Left kidney (tissue), 1 donor: ENCODE measurements at regions not wholly inside any gene's neighbourhood (a gene's known extent, or its start where the extent isn't known, plus 50 kb on each side); places are given as distances from the start of the nearest gene placed in this dataset.
A peak's percentile ranks its signal among the peaks of the same experiment; 100 is the strongest.

Source experiments
- DNase-seq: peaks from one replicate; pipeline ENCODE4 v3.0.0-alpha.2; 2013

- no peak for DNase-seq
Observed at GRCh38 chr11:15815246-15816195, 540.8 kb downstream of the SOX6 start.

DNA sequence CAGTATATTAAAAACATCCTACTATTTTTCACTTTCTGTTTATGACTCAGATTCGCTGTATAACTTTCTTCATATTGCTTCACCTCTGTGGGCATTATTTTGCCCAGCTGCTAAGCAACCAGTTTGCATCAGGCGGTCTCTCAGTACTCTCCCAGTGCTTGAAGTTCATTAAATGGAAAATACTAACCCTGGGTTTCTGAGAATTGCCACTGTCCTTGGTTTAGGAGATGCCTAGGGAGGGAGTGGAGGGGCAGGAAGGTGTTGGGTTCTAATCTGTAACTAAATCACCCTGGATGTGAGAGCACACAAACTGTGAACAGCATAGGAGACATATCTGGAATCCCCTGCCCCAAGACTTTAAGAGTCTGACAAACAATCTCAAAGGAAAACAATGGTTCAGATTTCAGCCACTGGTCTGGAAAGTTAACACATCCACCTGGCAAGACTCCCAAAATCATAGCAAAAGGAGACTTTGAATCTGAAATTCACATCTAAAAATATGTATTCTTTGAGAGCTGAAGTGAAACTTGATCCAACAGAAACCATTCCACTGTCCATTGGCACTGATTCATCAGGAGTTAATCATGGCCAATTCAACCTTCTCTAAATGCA lies 540.0 kb downstream of the SOX6 start:
- peak; percentile 37 for DNase-seq

DNA sequence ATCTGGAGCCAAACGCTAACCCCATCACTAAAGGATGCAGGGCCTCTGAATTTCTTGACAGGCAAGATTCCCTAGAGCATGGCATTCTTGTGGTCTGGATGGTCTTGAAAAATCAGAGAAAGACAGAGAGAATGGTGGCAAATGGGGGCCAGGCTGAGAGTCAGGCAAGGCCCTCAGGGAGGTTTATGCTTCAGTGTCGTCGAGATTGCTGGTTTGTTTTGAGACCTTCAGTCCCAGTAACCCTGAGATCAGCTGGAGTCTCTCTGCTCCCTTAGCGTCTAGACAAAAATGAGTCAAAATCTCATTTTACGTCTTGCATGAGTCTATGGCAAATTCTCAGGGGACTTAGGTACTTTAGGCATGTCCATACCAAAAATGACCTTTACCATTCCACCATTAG lies 539.3 kb downstream of the SOX6 start:
- no peak for DNase-seq

DNA sequence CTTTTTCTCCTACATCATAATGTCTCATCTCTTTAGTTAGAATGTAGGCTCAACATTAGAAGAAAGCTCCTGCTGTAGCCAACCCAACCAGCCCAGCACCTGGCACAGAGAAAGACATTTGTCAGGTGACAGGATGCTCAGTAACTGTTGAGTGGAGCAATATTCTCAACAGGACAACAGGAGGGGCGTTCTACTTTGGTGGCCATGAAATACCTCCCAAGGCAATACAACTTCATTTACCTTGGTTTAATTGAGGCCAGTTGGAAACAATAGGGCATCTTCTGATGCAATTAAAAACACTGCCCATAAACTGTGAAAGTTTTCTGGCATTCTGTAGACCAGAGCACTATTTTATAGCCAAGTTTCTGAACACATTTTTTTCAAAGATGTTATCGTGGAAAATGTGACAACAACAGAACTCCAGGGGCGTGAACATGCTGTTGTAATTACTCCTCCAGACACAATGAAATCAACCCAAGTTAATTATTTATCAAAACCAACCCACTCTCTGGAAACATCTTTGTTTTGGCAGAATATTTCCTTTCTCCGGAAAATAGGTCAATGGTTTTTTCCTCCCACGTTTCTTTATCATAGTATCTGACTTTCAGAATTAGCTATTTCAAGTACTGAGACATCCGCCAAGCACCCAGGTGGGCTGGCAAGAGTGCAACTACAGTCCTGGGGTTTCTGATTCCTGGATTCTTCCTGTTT lies 538.1 kb downstream of the SOX6 start:
- DNase-seq = no peak

DNA sequence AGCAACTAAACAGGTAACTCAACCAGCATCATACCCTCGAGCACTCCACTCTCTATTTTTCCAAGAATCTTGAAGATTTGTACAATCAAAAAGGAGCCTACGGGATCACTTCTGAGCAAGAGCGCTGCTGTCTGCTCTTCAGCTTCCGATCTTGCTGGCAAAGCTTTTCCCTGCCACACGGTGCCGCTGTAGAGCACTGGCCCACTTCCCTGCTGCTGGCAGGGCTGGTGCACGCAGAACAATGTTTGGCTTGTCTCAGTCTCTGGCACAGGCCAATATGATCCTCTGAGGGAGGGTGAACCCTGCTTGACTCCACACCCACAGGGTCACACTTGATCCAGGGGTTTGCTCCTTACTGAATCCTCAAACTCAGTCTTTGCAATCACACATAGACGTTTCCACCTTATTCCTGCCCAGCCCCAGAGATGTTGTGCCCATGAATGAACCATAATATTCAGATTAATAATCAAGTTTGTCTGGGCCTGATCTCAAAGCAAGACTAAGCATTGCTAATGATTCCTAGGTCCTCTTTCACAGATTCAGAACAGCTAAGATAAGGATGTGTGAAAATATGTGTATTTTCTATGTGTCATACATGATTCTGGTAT lies 536.6 kb downstream of the SOX6 start:
- no peak for DNase-seq

DNA sequence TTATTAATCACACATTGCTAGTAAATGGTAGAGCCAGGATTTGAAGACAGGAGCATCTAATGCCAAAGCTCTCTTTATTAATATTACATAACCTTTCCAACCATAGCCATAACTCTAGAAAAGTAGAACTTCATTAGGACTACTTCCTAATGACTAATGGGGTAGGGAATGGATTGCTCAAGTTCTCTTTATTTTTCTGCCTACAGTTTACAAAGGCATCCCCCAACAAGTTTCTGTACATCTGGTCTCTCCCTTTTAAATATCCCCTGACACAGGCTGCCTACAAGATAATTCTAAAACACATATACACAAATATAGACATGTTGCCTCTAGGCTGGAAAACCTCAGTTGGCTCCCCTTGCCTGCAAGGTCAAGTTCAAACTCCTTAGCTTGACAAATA lies 534.9 kb downstream of the SOX6 start:
- DNase-seq = no peak

GRCh38 chr11:15824060-15824459 lies 532.3 kb downstream of the SOX6 start:
- no peak for DNase-seq

DNA sequence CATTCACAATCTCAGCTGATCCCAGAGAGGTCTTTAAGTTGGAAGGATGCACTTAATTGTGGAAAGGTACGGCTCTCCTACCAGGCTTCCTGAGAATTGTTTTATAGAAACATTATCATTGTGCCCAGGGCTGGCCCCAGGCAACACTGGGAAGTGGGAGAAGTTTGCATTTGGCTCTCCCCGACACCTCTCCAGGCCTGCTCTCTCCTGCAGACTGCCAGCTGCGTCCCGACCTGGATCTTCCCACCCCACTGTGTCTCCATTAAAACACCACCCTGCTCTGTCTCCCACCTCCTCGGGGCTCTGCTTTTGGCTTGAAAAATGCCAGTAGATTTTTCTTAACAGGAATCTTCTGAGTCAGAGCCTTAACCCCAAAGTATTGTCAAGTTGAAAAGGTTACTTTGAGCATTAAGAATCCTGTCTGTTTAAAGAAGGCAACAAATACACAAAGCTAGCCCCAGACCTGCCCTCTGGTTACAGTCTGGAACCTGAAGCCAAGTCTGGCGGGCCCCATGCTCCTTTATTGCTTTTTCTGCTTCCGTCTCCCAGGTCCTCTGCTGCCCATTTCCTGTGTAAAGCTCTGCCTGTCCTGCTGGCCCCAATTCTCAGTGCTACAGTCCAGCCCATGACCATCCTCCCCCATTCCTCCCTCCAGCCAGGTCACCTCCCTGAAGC lies 530.2 kb downstream of the SOX6 start:
- no peak for DNase-seq

GRCh38 chr11:15826826-15827225 lies 529.5 kb downstream of the SOX6 start:
- no peak for DNase-seq

- no peak for DNase-seq
Observed at GRCh38 chr11:15828215-15828853, 528.0 kb downstream of the SOX6 start.

DNA sequence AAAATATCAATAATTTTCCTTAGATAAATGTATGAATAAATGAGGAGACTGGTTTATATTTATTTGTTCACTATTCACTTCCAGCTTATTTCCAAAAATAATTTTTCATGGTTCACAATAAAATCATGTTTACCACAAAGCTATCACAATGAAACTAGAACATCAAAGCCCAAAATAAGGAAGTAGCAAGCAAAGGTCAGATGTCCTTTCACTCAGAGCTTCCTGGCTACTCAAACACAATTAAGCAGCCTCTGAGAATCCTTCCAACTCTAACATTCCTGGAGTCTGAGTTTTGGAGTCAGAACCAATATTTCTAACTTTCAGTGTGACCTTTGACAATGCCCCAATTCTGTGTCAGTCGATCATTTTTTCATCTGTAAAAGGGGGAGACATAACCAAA lies 527.0 kb downstream of the SOX6 start:
- no peak for DNase-seq

DNA sequence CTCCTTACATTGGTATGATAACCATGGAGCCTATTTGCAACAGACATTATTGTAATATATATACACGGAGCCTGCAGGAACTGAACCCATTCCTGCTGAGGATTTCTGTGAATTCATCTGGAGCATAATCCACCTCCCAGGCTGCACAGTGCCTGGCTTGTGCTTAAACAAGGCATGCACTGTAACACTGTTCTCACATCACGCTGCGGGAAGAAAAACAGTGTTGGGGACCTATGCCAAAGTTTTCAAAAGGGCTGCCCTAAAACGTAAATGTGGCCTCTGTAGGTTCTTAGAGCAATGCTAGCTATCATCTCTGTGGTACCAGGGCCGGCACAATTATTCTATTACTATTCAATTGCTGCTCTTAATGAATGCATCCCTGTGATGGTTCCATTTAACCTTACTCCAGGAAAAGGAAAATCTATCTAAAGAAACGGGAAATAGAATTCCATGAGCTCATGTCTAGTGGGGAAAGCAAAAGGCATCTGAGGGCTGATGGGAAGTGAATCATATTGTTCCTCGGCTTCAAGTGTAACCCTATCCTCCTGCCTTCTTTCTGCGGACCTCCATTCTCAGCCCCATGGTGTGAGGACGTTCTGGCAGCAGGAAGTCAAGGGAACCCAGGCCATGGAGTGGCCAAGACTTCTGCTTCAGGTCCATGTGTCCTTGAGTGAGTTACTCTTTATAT lies 525.5 kb downstream of the SOX6 start:
- DNase-seq = no peak

DNA sequence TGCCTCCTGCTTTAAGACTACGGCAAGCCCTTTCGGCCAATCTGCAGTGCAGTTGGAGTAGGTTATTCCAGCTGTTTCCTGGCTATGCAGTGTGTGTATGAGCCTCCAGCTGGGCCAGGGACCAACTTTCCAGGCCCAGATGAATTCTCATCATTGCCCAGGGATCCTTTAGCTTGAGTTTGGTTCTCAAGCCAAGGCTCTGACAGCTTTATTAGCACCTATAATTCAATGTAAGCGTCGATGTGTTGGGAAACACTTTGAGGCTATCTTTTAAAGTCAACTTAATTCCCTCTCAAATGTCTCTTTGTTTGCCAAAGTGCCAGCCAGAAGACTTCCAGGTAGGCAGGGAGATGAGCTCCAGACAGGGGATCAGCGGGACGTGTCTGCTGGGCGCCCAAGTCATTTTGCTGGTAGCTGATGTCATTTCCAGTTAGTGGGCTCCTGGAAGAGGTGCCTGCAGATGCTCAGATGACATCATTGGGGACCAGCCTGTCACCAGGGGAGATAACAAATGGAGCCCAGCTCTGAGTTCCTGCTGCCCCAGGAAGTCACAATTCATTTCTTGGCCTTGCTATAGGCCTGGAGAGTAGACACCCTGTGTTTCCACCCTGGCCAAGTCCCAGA lies 520.4 kb downstream of the SOX6 start:
- DNase-seq = no peak

DNA sequence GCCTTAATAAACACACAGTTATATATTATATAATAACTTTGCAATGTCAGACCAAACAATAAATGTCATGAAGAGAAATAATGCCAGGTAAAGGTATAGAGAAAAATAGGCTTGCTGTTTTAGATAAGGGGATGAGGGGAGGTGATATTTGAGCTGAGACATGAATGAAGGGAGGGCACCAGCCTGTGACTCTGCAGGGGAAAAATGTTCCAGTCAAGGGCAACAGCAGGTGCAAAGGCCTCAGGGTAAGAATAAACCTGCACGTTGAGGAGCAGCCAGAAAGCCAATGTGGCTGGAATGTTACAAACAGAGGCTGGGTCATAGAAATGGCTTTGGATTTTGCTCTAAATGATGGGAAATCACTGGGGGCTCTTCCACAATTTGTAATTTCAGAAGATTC lies 519.6 kb downstream of the SOX6 start:
- DNase-seq = no peak

DNA sequence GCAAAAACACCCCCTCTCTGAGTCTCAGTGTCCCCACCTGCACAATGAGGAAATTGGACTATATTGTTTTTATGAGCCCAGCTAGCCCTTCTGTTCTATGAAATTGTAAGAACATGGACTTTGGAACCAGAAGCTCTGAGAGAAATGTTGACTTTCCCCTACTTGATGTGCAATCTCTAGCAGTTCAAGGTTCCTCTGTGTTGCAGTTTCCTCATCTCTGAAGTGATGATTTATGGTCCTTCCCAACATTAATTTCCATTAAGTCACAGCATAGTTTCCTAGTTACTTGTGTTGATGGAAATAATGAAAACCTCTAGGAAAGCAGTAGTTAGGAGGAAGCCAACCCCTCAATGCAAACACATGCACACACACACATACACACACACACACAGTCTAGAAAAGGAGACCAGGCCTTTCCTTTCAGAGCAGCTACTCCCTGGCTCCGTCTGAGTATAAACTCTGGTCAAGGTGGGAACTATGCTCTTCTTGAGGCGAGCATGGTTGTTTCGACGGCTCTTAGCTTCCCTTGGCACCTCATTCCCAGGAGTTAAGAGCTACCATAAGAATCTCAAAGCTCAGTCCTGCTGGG lies 518.4 kb downstream of the SOX6 start:
- no peak for DNase-seq

DNA sequence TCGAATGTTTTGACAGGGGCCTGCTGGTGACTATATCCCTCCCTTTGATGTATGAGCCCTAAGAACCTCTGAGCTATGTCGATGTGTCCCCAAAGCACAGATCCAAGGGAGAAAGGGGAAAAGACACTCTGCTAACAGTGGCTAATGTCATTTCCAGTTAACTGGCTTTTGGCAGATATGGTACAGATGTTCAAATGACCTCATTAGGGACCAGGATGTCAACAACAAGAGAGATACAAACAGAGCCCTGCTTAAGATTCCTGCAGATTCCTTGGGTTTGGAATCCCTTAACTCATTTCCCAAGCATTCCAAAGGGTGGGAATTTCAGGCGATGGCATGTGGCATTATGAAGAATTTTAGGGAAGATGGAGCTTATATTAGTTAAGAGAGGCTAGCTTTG lies 517.3 kb downstream of the SOX6 start:
- DNase-seq = no peak

GRCh38 chr11:15840966-15841365 lies 515.4 kb downstream of the SOX6 start:
- no peak for DNase-seq

GRCh38 chr11:15841931-15842740 lies 514.2 kb downstream of the SOX6 start:
- no peak for DNase-seq

DNA sequence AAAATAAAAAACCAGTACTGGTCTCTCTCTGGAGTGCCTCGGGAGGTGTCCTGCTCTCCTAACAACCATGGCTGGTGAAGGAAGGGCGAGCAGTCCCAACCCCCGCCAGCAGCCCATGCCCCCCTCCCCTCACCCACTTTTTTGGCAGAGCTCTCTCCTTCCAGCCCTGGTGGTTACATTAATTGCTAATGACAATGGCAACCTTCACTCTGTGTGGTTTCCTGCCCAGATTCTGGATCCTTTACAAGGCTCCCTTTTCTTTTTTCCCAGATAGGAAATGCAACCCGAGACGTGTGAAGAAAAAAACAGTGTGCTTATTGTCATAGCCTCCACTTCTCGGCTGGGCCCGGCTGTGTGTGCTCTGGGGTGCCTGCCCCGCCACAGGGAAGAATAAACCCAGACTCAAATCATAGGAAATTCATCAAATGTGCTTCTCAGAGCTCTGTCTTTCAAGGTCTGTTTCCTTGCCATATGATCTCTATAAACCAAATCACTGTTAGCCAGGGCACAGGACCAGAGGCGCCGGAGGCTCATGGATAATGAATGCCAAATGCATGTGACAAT lies 513.0 kb downstream of the SOX6 start:
- DNase-seq = no peak
